ENCODE measurements at regions not wholly inside any gene's neighbourhood (a gene's known extent, or its start where the extent isn't known, plus 50 kb on each side); places are given as distances from the start of the nearest gene placed in this dataset.

- no peak for TF ChIP-seq CTCF (IDR thresholded peaks at IDR 0.05)
- TF ChIP-seq POLR2A (IDR thresholded peaks at IDR 0.05), result no peak
These were observed 201.2 kb upstream of the PDE10A start for GRCh38 chr6:165864218-165864617.

Measured in uterus (tissue), 2 donors.